Keratinocyte (primary cell): ENCODE measurements at regions not wholly inside any gene's neighbourhood (a gene's known extent, or its start where the extent isn't known, plus 50 kb on each side); places are given as distances from the start of the nearest gene placed in this dataset.

Experiments
- EZH2 ChIP-seq: IDR thresholded peaks from one replicate; pipeline ENCODE4 v1.6.1; 2012; ENCODE audit warnings: inconsistent platforms, mild to moderate bottlenecking, low read length, moderate library complexity
- TF ChIP-seq, protein P1 (sequence below), 3 experiments: IDR thresholded peaks in 1 of 3; conservative IDR thresholded peaks in 1 of 3; optimal IDR thresholded peaks in 1 of 3; 2 replicates in 2 of 3; 3 replicates in 1 of 3; pipeline versions ENCODE3 to v1.5.1; 2011; ENCODE audit warnings: low read length in 3 of 3, mild to moderate bottlenecking in 3 of 3, moderate library complexity in 2 of 3, control low read depth in 1 of 3, inconsistent platforms in 1 of 3; ENCODE audit not compliant: insufficient read depth in 2 of 3; ENCODE audit errors: extremely low read depth in 1 of 3

DNA sequence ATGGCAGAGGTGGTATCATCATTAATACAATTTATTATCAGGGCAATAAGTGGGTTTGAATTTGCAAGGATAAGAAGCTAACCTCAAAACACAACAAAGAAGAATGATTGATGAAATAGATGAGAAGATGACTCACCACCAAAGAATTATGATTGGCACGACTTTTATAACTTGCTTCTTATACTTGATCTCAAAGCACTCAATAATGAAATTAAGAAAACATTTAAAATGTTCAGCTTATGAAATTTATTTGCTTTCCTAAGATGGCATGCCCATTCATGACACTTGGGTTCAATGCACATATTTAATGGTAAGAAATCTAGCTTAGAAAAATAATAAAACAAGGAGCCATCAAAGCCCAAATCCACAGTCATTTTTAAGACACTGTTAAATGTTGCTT is 477.5 kb downstream of the GJA1 start:
- TF ChIP-seq, protein P1, sequence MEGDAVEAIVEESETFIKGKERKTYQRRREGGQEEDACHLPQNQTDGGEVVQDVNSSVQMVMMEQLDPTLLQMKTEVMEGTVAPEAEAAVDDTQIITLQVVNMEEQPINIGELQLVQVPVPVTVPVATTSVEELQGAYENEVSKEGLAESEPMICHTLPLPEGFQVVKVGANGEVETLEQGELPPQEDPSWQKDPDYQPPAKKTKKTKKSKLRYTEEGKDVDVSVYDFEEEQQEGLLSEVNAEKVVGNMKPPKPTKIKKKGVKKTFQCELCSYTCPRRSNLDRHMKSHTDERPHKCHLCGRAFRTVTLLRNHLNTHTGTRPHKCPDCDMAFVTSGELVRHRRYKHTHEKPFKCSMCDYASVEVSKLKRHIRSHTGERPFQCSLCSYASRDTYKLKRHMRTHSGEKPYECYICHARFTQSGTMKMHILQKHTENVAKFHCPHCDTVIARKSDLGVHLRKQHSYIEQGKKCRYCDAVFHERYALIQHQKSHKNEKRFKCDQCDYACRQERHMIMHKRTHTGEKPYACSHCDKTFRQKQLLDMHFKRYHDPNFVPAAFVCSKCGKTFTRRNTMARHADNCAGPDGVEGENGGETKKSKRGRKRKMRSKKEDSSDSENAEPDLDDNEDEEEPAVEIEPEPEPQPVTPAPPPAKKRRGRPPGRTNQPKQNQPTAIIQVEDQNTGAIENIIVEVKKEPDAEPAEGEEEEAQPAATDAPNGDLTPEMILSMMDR (optimal IDR thresholded peaks at IDR 0.05 in 1 of 3, IDR thresholded peaks at IDR 0.05 in 1 of 3, conservative IDR thresholded peaks at IDR 0.05 in 1 of 3; ENCODE audit: extremely low read depth in 1 of 3, insufficient read depth in 2 of 3, low read length in 3 of 3), result no peak
- no peak for TF ChIP-seq EZH2
